ENCODE measurements at regions not wholly inside any gene's neighbourhood (a gene's known extent, or its start where the extent isn't known, plus 50 kb on each side); places are given as distances from the start of the nearest gene placed in this dataset.

DNA sequence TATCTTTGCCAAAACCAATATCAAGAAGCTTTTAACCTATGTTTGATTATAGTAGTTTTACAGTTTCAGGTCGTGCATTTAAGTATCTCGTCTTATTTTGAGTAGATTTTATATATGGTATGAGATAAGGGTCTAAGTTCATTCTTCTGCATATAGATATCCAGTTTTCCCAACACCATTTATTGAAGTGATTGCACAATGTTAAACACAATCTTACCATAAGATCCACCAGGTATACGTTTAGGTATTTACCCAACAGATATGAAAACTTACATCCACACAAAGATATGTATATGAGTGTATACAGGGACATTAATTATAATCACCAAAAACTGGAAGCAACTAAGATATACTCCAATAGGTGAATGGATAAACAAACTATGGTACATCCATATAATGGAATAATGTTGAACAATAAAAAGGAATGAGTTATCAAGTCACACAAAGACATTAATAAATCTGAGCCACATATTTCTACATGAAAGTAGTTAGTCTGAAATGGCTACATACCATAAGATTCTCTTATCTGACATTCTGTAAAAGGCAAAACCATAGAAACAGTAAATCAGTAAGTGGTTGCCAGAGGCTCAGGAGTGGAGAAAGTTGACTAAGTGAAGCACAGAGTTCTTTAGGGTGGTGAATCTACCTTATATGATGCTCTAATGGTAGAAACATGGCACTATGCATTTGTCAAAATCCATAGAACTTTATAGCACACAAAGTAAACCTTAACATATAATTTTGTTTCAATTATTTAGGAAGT, 222.6 kb downstream of the NUAK1 start:
- Histone ChIP-seq H4K20me1 (ENCODE audit: insufficient read depth, low read length) (no peaks in the 10 kb centered on the region), H3K36me3 (replicated peaks in 1 of 2; ENCODE audit: control insufficient read depth in 1 of 2, insufficient read depth in 2 of 2, low read length in 2 of 2) (no peaks in the 10 kb centered on the region), H3K9ac (ENCODE audit: insufficient read depth, low read length, poor library complexity, severe bottlenecking) (no peak overlapping the region), H3K27me3 (ENCODE audit: control insufficient read depth in 2 of 2, insufficient read depth in 2 of 2, low read length in 2 of 2) (no peaks in the 10 kb centered on the region), H3K79me2 (ENCODE audit: insufficient read depth, low read length) (no peaks in the 10 kb centered on the region), H3K4me3 (replicated peaks in 1 of 3; ENCODE audit: low read depth in 2 of 3, low read length in 3 of 3) (no peak overlapping the region), H3K27ac (ENCODE audit: low read depth in 1 of 2, low read length in 2 of 2) (no peak overlapping the region), H3K9me3 (replicated peaks in 1 of 2; ENCODE audit: control insufficient read depth in 1 of 2, insufficient read depth in 1 of 2, low read length in 2 of 2) (no peaks in the 10 kb centered on the region), H3K4me2 (replicated peaks; ENCODE audit: extremely low read depth, low read length, poor library complexity, severe bottlenecking) (no peak overlapping the region), H2AFZ (ENCODE audit: insufficient read depth, low read depth, low read length, poor library complexity, severe bottlenecking) (no peak overlapping the region), H3K4me1 (ENCODE audit: control insufficient read depth in 1 of 2, insufficient read depth in 2 of 2, low read length in 2 of 2) (no peaks in the 10 kb centered on the region)
- no peak for DNase-seq
- no CpG with 5 or more reads among the region's 3 CpGs for WGBS (ENCODE audit: insufficient coverage)
- no peak for TF ChIP-seq CTCF (IDR thresholded peaks at IDR 0.05)
- H3K9me3 Mint-ChIP-seq = peaks cover 0 to 3% (median 0%) of the 10 kb centered on the region in 7 donors
- no peak overlapping the region for H3K27ac Mint-ChIP-seq
- intact Hi-C loops (cut with micrococcal nuclease) = no loop called here
- H3K4me1 Mint-ChIP-seq = no peaks in the 10 kb centered on the region
- H3K27me3 Mint-ChIP-seq (ENCODE audit: low read depth in 3 of 3) = peaks cover 0 to 3% (median 2%) of the 10 kb centered on the region in 3 donors
- H3K4me3 Mint-ChIP-seq = no peak overlapping the region
- H3K36me3 Mint-ChIP-seq = no peaks in the 10 kb centered on the region

DNA sequence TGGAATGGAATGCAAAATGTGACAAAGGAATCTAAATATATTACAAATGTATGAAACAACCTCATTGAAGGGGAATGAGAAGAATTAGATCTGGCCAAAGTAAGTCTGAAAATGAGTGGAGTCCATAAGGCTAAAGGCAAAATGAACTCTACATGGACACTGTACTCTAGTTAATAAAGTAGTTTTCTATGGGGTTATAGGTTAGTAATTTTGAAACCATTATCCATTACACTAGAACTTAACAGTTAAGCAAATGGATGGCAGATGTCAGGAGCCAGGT, 222.1 kb downstream of the NUAK1 start:
- TF ChIP-seq CTCF (IDR thresholded peaks at IDR 0.05) = no peak
- Mint-ChIP-seq H3K4me3 (no peak overlapping the region), H3K4me1 (no peaks in the 10 kb centered on the region), H3K27ac (no peak overlapping the region), H3K27me3 (ENCODE audit: low read depth in 3 of 3) (peaks cover 0 to 3% (median 0%) of the 10 kb centered on the region in 3 donors), H3K9me3 (peaks cover 0 to 2% (median 0%) of the 10 kb centered on the region in 7 donors), H3K36me3 (no peaks in the 10 kb centered on the region)
- H3K79me2 ChIP-seq (ENCODE audit: insufficient read depth, low read length) = no peaks in the 10 kb centered on the region
- no peak overlapping the region for H3K9ac ChIP-seq (ENCODE audit: insufficient read depth, low read length, poor library complexity, severe bottlenecking)
- no peak for DNase-seq
- intact Hi-C loops (cut with micrococcal nuclease) = no loop called here
- no peaks in the 10 kb centered on the region for H3K9me3 ChIP-seq (replicated peaks in 1 of 2; ENCODE audit: control insufficient read depth in 1 of 2, insufficient read depth in 1 of 2, low read length in 2 of 2)
- H3K4me2 ChIP-seq (replicated peaks; ENCODE audit: extremely low read depth, low read length, poor library complexity, severe bottlenecking) = no peak overlapping the region
- no peaks in the 10 kb centered on the region for H3K4me1 ChIP-seq (ENCODE audit: control insufficient read depth in 1 of 2, insufficient read depth in 2 of 2, low read length in 2 of 2)
- H3K36me3 ChIP-seq (replicated peaks in 1 of 2; ENCODE audit: control insufficient read depth in 1 of 2, insufficient read depth in 2 of 2, low read length in 2 of 2) = no peaks in the 10 kb centered on the region
- H3K4me3 ChIP-seq (replicated peaks in 1 of 3; ENCODE audit: low read depth in 2 of 3, low read length in 3 of 3) = no peak overlapping the region
- no peaks in the 10 kb centered on the region for H4K20me1 ChIP-seq (ENCODE audit: insufficient read depth, low read length)
- no peak overlapping the region for H2AFZ ChIP-seq (ENCODE audit: insufficient read depth, low read depth, low read length, poor library complexity, severe bottlenecking)
- H3K27me3 ChIP-seq (ENCODE audit: control insufficient read depth in 2 of 2, insufficient read depth in 2 of 2, low read length in 2 of 2) = no peaks in the 10 kb centered on the region
- no peak overlapping the region for H3K27ac ChIP-seq (ENCODE audit: low read depth in 1 of 2, low read length in 2 of 2)
